Liver (tissue), 8 donors: ENCODE measurements at regions not wholly inside any gene's neighbourhood (a gene's known extent, or its start where the extent isn't known, plus 50 kb on each side); places are given as distances from the start of the nearest gene placed in this dataset.

Experiments
- DNase-seq: peaks from one replicate; pipeline ENCODE4 v3.0.0-alpha.2; 2017; ENCODE audit warnings: low spot score
- H3K27ac ChIP-seq, 2 donors: one replicate each; pipeline ENCODE4 v1.7.0; 2013; ENCODE audit warnings: inconsistent platforms in 2 of 2, low read length in 2 of 2, control low read depth in 1 of 2, low read depth in 1 of 2, mild to moderate bottlenecking in 1 of 2
- H3K27me3 ChIP-seq, 4 donors: one replicate each; pipeline versions ENCODE4 v1.6.1 to v1.7.0; 2013; ENCODE audit warnings: low read length in 3 of 4, inconsistent platforms in 1 of 4, mild to moderate bottlenecking in 1 of 4, moderate library complexity in 1 of 4; ENCODE audit not compliant: control insufficient read depth in 4 of 4, insufficient read depth in 4 of 4
- H3K36me3 ChIP-seq, 4 donors: one replicate each; pipeline versions ENCODE4 v1.6.1 to v1.7.0; 2013; ENCODE audit warnings: low read length in 3 of 4, mild to moderate bottlenecking in 3 of 4, low read depth in 1 of 4, moderate library complexity in 1 of 4; ENCODE audit not compliant: control insufficient read depth in 4 of 4, insufficient read depth in 3 of 4
- H3K4me1 ChIP-seq, 4 donors: one replicate each; pipeline versions ENCODE4 v1.6.1 to v1.7.0; 2013; ENCODE audit warnings: low read length in 3 of 4, mild to moderate bottlenecking in 3 of 4, moderate library complexity in 1 of 4; ENCODE audit not compliant: control insufficient read depth in 4 of 4, insufficient read depth in 4 of 4
- H3K4me3 ChIP-seq, 3 donors: one replicate each; pipeline versions ENCODE4 v1.6.1 to v1.7.0; 2013; ENCODE audit warnings: low read length in 3 of 3, control low read depth in 1 of 3, low read depth in 1 of 3, mild to moderate bottlenecking in 1 of 3
- H3K9ac ChIP-seq, 2 donors: one replicate each; pipeline ENCODE4 v1.7.0; 2013; ENCODE audit warnings: low read length in 2 of 2, mild to moderate bottlenecking in 2 of 2, moderate library complexity in 2 of 2, control low read depth in 1 of 2, low read depth in 1 of 2
- H3K9me3 ChIP-seq, 4 donors: one replicate each; pipeline versions ENCODE4 v1.6.1 to v1.7.0; 2013; ENCODE audit warnings: low read length in 3 of 4; ENCODE audit not compliant: control insufficient read depth in 4 of 4
- ATF3 ChIP-seq: IDR thresholded peaks from 2 replicates; pipeline ENCODE4 v1.6.1; 2016; ENCODE audit warnings: antibody characterized with exemption
- CTCF ChIP-seq: fragments of 150-350 bp; IDR thresholded peaks from 2 replicates; pipeline ENCODE4 v1.5.1; 2017; ENCODE audit warnings: improper control_type of control experiment, low read depth, low read length; ENCODE audit not compliant: missing input control
- EGR1 ChIP-seq, 2 donors: IDR thresholded peaks; 2 replicates each; pipeline ENCODE4 v1.6.1; 2016 to 2018; ENCODE audit warnings: antibody characterized with exemption in 2 of 2, low read depth in 2 of 2
- FOXA1 ChIP-seq: IDR thresholded peaks from 2 replicates; pipeline ENCODE4 v1.6.1; 2016; ENCODE audit warnings: antibody characterized with exemption
- GABPA ChIP-seq, 2 donors: IDR thresholded peaks in 1 of 2; conservative IDR thresholded peaks in 1 of 2; 2 replicates each; pipeline ENCODE4 v1.6.1; 2016; ENCODE audit warnings: antibody characterized with exemption in 2 of 2, mild to moderate bottlenecking in 1 of 2, moderate library complexity in 1 of 2
- HNF4A ChIP-seq, 2 donors: conservative IDR thresholded peaks; 2 replicates each; pipeline ENCODE4 v1.6.1; 2016; ENCODE audit warnings: antibody characterized with exemption in 2 of 2, mild to moderate bottlenecking in 2 of 2
- HNF4G ChIP-seq: IDR thresholded peaks from 2 replicates; pipeline ENCODE4 v1.6.1; 2016; ENCODE audit warnings: antibody characterized with exemption
- JUND ChIP-seq, 2 donors: IDR thresholded peaks; 2 replicates each; pipeline ENCODE4 v1.6.1; 2016; ENCODE audit warnings: antibody characterized with exemption in 2 of 2
- MAX ChIP-seq: IDR thresholded peaks from 2 replicates; pipeline ENCODE4 v1.6.1; 2016; ENCODE audit warnings: antibody characterized with exemption
- NR2F2 ChIP-seq: IDR thresholded peaks from 2 replicates; pipeline ENCODE4 v1.6.1; 2016; ENCODE audit warnings: antibody characterized with exemption
- REST ChIP-seq: IDR thresholded peaks from 2 replicates; pipeline ENCODE4 v1.6.1; 2016; ENCODE audit warnings: antibody characterized with exemption, mild to moderate bottlenecking
- RXRA ChIP-seq, 2 donors: IDR thresholded peaks; 2 replicates each; pipeline ENCODE4 v1.6.1; 2017 to 2018; ENCODE audit warnings: antibody characterized with exemption in 2 of 2, mild to moderate bottlenecking in 1 of 2
- SP1 ChIP-seq: IDR thresholded peaks from 2 replicates; pipeline ENCODE4 v1.6.1; 2018; ENCODE audit warnings: antibody characterized with exemption, mild to moderate bottlenecking
- TAF1 ChIP-seq: conservative IDR thresholded peaks from 2 replicates; pipeline ENCODE4 v1.6.1; 2016; ENCODE audit warnings: antibody characterized with exemption, mild to moderate bottlenecking
- YY1 ChIP-seq: IDR thresholded peaks from 2 replicates; pipeline ENCODE4 v1.6.1; 2016; ENCODE audit warnings: antibody characterized with exemption, mild to moderate bottlenecking
- WGBS: extraction: QIAGEN DNeasy Blood & Tissue Kit; methylation state at CpG from one replicate; pipeline ENCODE4 v1.1.7; 2013; 5-methylcytosine and 5-hydroxymethylcytosine counted together
- donor health status: healthy.
- donor health status: healthy.
- donor health status: healthy.
- donor health status: healthy.
- donor health status: healthy.

GRCh38 chr2:49416252-49416651 is 261.9 kb upstream of the FSHR start:
- Histone ChIP-seq H3K4me1 (no peaks in the 10 kb centered on the region), H3K27ac (no peak overlapping the region), H3K9ac (no peak overlapping the region), H3K4me3 (no peak overlapping the region), H3K9me3 (no peaks in the 10 kb centered on the region), H3K36me3 (no peaks in the 10 kb centered on the region), H3K27me3 (no peaks in the 10 kb centered on the region)
- TF ChIP-seq SP1 (no peak), REST (no peak), EGR1 (IDR thresholded peaks at IDR 0.05; ENCODE audit: low read depth in 2 of 2) (no peak), NR2F2 (no peak), MAX (no peak), FOXA1 (no peak)
- DNase-seq = no peak

GRCh38 chr2:49404108-49404507 is 249.8 kb upstream of the FSHR start:
- H3K27ac ChIP-seq = no peak overlapping the region
- TF ChIP-seq REST (no peak), TAF1 (no peak), FOXA1 (no peak), GABPA (IDR thresholded peaks at IDR 0.05 in 1 of 2, conservative IDR thresholded peaks at IDR 0.05 in 1 of 2) (no peak), EGR1 (IDR thresholded peaks at IDR 0.05; ENCODE audit: low read depth in 2 of 2) (no peak), HNF4G (no peak), HNF4A (conservative IDR thresholded peaks at IDR 0.05) (no peak), ATF3 (no peak)
- no peaks in the 10 kb centered on the region for H3K9me3 ChIP-seq
- H3K36me3 ChIP-seq = no peaks in the 10 kb centered on the region
- no peak overlapping the region for H3K4me3 ChIP-seq
- no peak overlapping the region for H3K9ac ChIP-seq
- DNase-seq = no peak
- no peaks in the 10 kb centered on the region for H3K27me3 ChIP-seq
- H3K4me1 ChIP-seq = no peaks in the 10 kb centered on the region
- 50% methylated on average over 4 of the region's 4 CpGs for WGBS

GRCh38 chr2:49403637-49404036 is 249.3 kb upstream of the FSHR start:
- Histone ChIP-seq H3K9ac (no peak overlapping the region), H3K27me3 (no peaks in the 10 kb centered on the region), H3K9me3 (no peaks in the 10 kb centered on the region), H3K4me3 (no peak overlapping the region), H3K4me1 (no peaks in the 10 kb centered on the region), H3K36me3 (no peaks in the 10 kb centered on the region), H3K27ac (no peak overlapping the region)
- WGBS = 73% methylated on average over 2 of the region's 2 CpGs
- DNase-seq = no peak
- no peak for TF ChIP-seq FOXA1
- TF ChIP-seq HNF4A (conservative IDR thresholded peaks at IDR 0.05) = no peak
- TF ChIP-seq EGR1 (IDR thresholded peaks at IDR 0.05; ENCODE audit: low read depth in 2 of 2) = no peak
- no peak for TF ChIP-seq YY1
- no peak for TF ChIP-seq NR2F2
- TF ChIP-seq REST = no peak
- no peak for TF ChIP-seq JUND (IDR thresholded peaks at IDR 0.05)
- TF ChIP-seq CTCF = no peak
- TF ChIP-seq SP1 = no peak
- TF ChIP-seq RXRA (IDR thresholded peaks at IDR 0.05) = no peak
